H9 (cell line): ENCODE measurements at regions not wholly inside any gene's neighbourhood (a gene's known extent, or its start where the extent isn't known, plus 50 kb on each side); places are given as distances from the start of the nearest gene placed in this dataset.
A peak's percentile ranks its signal among the peaks of the same experiment; 100 is the strongest.

Source experiments
- DNase-seq: peaks from one replicate; pipeline ENCODE4 v3.0.0-alpha.2; 2017
- H2AFZ ChIP-seq: one replicate; pipeline ENCODE4 v1.6.1; 2013; ENCODE audit warnings: mild to moderate bottlenecking, low read length, control low read depth, moderate library complexity
- H2AK5ac ChIP-seq: 2 replicates; pipeline ENCODE4 v1.6.1; 2013; ENCODE audit warnings: low read length, control low read depth, mixed read lengths; ENCODE audit not compliant: insufficient read length
- H2BK120ac ChIP-seq: one replicate; pipeline ENCODE4 v1.6.1; 2013; ENCODE audit warnings: low read depth, mild to moderate bottlenecking, low read length, control low read depth, inconsistent platforms; ENCODE audit not compliant: poor library complexity, severe bottlenecking
- H2BK12ac ChIP-seq: 2 replicates; pipeline ENCODE4 v1.6.1; 2013; ENCODE audit warnings: low read length, control low read depth, mixed read lengths, low read depth; ENCODE audit not compliant: insufficient read length
- H2BK15ac ChIP-seq: 2 replicates; pipeline ENCODE4 v1.6.1; 2013; ENCODE audit warnings: low read depth, low read length, control low read depth
- H2BK20ac ChIP-seq: one replicate; pipeline ENCODE4 v1.6.1; 2013; ENCODE audit warnings: low read depth, mild to moderate bottlenecking, low read length, control low read depth, inconsistent platforms; ENCODE audit not compliant: poor library complexity, severe bottlenecking
- H2BK5ac ChIP-seq: 2 replicates; pipeline ENCODE4 v1.6.1; 2013; ENCODE audit warnings: low read length, control low read depth, mixed read lengths; ENCODE audit not compliant: insufficient read length
- H3K14ac ChIP-seq: 2 replicates; pipeline ENCODE4 v1.6.1; 2013; ENCODE audit warnings: low read length, control low read depth; ENCODE audit not compliant: insufficient read depth
- H3K18ac ChIP-seq: 2 replicates; pipeline ENCODE4 v1.6.1; 2013; ENCODE audit warnings: low read depth, mild to moderate bottlenecking, mixed read lengths, low read length, control low read depth; ENCODE audit not compliant: insufficient read length
- H3K23ac ChIP-seq: 2 replicates; pipeline ENCODE4 v1.6.1; 2013; ENCODE audit warnings: low read length, control low read depth, mixed read lengths, low read depth; ENCODE audit not compliant: insufficient read length
- H3K23me2 ChIP-seq: 2 replicates; pipeline ENCODE4 v1.6.1; 2013; ENCODE audit warnings: low read depth, mild to moderate bottlenecking, mixed read lengths, low read length, control low read depth; ENCODE audit not compliant: insufficient read length, poor library complexity, severe bottlenecking
- H3K27ac ChIP-seq: 2 replicates; pipeline ENCODE4 v1.5.1; 2013; ENCODE audit warnings: low read length, control low read depth, mixed read lengths, low read depth; ENCODE audit not compliant: insufficient read length
- H3K27me3 ChIP-seq: 2 replicates; pipeline ENCODE4 v1.6.1; 2013; ENCODE audit warnings: low read length, control low read depth, inconsistent platforms; ENCODE audit not compliant: insufficient read depth
- H3K4ac ChIP-seq: 2 replicates; pipeline ENCODE4 v1.6.1; 2013; ENCODE audit warnings: low read depth, mild to moderate bottlenecking, control low read depth, inconsistent platforms, low read length, moderate library complexity
- H3K4me1 ChIP-seq: 2 replicates; pipeline ENCODE4 v1.6.1; 2013; ENCODE audit warnings: low read length, control low read depth, inconsistent platforms; ENCODE audit not compliant: insufficient read depth
- H3K4me2 ChIP-seq: 2 replicates; pipeline ENCODE4 v1.6.1; 2013; ENCODE audit warnings: low read length, control low read depth, mixed read lengths; ENCODE audit not compliant: insufficient read length, insufficient read depth
- H3K56ac ChIP-seq: 2 replicates; pipeline ENCODE4 v1.6.1; 2013; ENCODE audit warnings: low read depth, mild to moderate bottlenecking, mixed read lengths, low read length, control low read depth; ENCODE audit not compliant: insufficient read length
- H3K79me1 ChIP-seq: 2 replicates; pipeline ENCODE4 v1.6.1; 2013; ENCODE audit warnings: low read depth, mild to moderate bottlenecking, moderate library complexity, low read length, control low read depth, inconsistent platforms; ENCODE audit not compliant: insufficient read depth, poor library complexity, severe bottlenecking
- H3K79me2 ChIP-seq: 2 replicates; pipeline ENCODE4 v1.6.1; 2013; ENCODE audit warnings: low read length, control low read depth, inconsistent platforms; ENCODE audit not compliant: insufficient read depth
- H3K9ac ChIP-seq: 2 replicates; pipeline ENCODE4 v1.6.1; 2013; ENCODE audit warnings: low read length, control low read depth, mixed read lengths; ENCODE audit not compliant: insufficient read length; ENCODE audit errors: extremely low read depth
- H3K9me3 ChIP-seq: one replicate; pipeline ENCODE4 v1.6.1; 2013; ENCODE audit warnings: low read depth, low read length, inconsistent platforms; ENCODE audit not compliant: control insufficient read depth
- H3T11ph ChIP-seq: one replicate; pipeline ENCODE4 v1.6.1; 2013; ENCODE audit warnings: mild to moderate bottlenecking, low read length, control low read depth, inconsistent platforms
- H4K20me1 ChIP-seq: one replicate; pipeline ENCODE4 v1.6.1; 2013; ENCODE audit not compliant: control insufficient read depth, insufficient read length, insufficient read depth
- H4K5ac ChIP-seq: 2 replicates; pipeline ENCODE4 v1.6.1; 2013; ENCODE audit warnings: low read depth, mild to moderate bottlenecking, mixed read lengths, low read length, control low read depth; ENCODE audit not compliant: insufficient read length
- H4K8ac ChIP-seq: replicated peaks from 2 replicates; pipeline ENCODE4 v1.6.1; 2013; ENCODE audit warnings: low read length, control low read depth, mixed read lengths, low read depth; ENCODE audit not compliant: insufficient read length
- H4K91ac ChIP-seq: 2 replicates; pipeline ENCODE4 v1.6.1; 2013; ENCODE audit warnings: low read depth, mild to moderate bottlenecking, moderate library complexity, mixed read lengths, low read length, control low read depth; ENCODE audit not compliant: insufficient read length
- H3K27ac Mint-ChIP-seq, 3 experiments: 2 replicates in 2 of 3; 3 replicates in 1 of 3; pipeline ENCODE4 v1.8.0; 2020 to 2021; ENCODE audit warnings: mixed read lengths in 3 of 3, mild to moderate bottlenecking in 1 of 3, moderate library complexity in 1 of 3
- H3K27me3 Mint-ChIP-seq: 2 replicates; pipeline ENCODE4 v1.8.0; 2021; ENCODE audit warnings: low read depth, mild to moderate bottlenecking, moderate library complexity, mixed read lengths
- H3K36me3 Mint-ChIP-seq, 3 experiments: 2 replicates in 2 of 3; 3 replicates in 1 of 3; pipeline ENCODE4 v1.8.0; 2020 to 2021; ENCODE audit warnings: low read depth in 3 of 3, mixed read lengths in 3 of 3; ENCODE audit not compliant: insufficient read depth in 1 of 3
- H3K4me1 Mint-ChIP-seq, 2 experiments: 2 replicates each; pipeline ENCODE4 v1.8.0; 2020; ENCODE audit warnings: mixed read lengths in 2 of 2
- H3K4me3 Mint-ChIP-seq, 2 experiments: 2 replicates in 1 of 2; 3 replicates in 1 of 2; pipeline ENCODE4 v1.8.0; 2020 to 2021; ENCODE audit warnings: mild to moderate bottlenecking in 2 of 2, mixed read lengths in 2 of 2, moderate library complexity in 1 of 2
- H3K9me3 Mint-ChIP-seq, 2 experiments: 2 replicates in 1 of 2; 3 replicates in 1 of 2; pipeline ENCODE4 v1.8.0; 2020; ENCODE audit warnings: mild to moderate bottlenecking in 2 of 2, mixed read lengths in 2 of 2, moderate library complexity in 1 of 2
- WGBS: extraction: QIAGEN DNeasy Blood & Tissue Kit; methylation state at CpG from one replicate; pipeline ENCODE4 v1.1.7; 2013; ENCODE audit warnings: missing lambda C conversion rate, low lambda C conversion rate, mixed read lengths; ENCODE audit not compliant: insufficient read length; ENCODE audit errors: extremely low coverage; 5-methylcytosine and 5-hydroxymethylcytosine counted together
- TF ChIP-seq, protein P1 (sequence below): fragments of 200-600 bp; sonication (generic); conservative IDR thresholded peaks from 3 replicates; pipeline ENCODE4 v1.8.0; 2021; ENCODE audit warnings: antibody characterized with exemption, mild to moderate bottlenecking

DNA sequence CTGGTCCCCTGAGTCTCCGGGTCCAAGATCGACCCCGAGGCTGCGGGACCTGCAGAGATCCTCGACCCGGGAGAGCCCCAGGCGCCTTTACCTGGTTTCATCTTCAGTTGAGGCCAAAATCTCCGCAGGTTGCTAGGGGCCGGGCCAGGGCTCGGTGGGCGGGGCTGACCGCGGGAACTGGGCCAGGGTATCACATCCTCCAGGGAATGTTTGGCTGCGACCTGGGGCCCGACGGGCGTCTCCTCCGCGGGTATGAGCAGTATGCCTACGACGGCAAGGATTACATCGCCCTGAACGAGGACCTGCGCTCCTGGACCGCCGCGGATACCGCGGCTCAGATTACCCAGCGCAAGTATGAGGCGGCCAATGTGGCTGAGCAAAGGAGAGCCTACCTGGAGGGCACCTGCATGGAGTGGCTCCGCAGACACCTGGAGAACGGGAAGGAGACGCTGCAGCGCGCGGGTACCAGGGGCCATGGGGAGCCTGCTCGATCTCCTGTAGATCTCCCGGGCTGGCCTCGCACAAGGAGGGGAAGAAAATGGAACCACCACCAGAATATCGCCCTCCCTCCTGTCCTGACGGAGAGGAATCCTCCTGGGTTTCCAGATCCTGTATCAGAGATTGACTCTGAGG is 53.8 kb upstream of the POLR1H start:
- H2BK120ac ChIP-seq: no peak overlapping the region
- Mint-ChIP-seq H3K27me3 (peaks cover 74% of the 10 kb centered on the region), H3K4me3 (peak overlapping the region; percentile 60 to 78), H3K27ac (no peak overlapping the region), H3K4me1 (peaks cover 9 to 16% of the 10 kb centered on the region in 2 experiments), H3K9me3 (no peaks in the 10 kb centered on the region), H3K36me3 (peaks cover 7 to 9% (median 7%) of the 10 kb centered on the region in 3 experiments; a peak in 2 of 7 replicates)
- H3K79me1 ChIP-seq: no peaks in the 10 kb centered on the region
- TF ChIP-seq, protein P1, sequence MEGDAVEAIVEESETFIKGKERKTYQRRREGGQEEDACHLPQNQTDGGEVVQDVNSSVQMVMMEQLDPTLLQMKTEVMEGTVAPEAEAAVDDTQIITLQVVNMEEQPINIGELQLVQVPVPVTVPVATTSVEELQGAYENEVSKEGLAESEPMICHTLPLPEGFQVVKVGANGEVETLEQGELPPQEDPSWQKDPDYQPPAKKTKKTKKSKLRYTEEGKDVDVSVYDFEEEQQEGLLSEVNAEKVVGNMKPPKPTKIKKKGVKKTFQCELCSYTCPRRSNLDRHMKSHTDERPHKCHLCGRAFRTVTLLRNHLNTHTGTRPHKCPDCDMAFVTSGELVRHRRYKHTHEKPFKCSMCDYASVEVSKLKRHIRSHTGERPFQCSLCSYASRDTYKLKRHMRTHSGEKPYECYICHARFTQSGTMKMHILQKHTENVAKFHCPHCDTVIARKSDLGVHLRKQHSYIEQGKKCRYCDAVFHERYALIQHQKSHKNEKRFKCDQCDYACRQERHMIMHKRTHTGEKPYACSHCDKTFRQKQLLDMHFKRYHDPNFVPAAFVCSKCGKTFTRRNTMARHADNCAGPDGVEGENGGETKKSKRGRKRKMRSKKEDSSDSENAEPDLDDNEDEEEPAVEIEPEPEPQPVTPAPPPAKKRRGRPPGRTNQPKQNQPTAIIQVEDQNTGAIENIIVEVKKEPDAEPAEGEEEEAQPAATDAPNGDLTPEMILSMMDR: no peak
- no peak overlapping the region for H3K23ac ChIP-seq
- no peak overlapping the region for H4K8ac ChIP-seq
- no peak overlapping the region for H3K4ac ChIP-seq
- no CpG with 5 or more reads among the region's 42 CpGs for WGBS
- H3K79me2 ChIP-seq: no peaks in the 10 kb centered on the region
- H3K27me3 ChIP-seq: peaks cover 26% of the 10 kb centered on the region; the same call in 1 of the 2 replicates
- no peak overlapping the region for H3K27ac ChIP-seq
- H4K91ac ChIP-seq: no peak overlapping the region
- H3K23me2 ChIP-seq: peaks cover 16% of the 10 kb centered on the region
- no peak overlapping the region for H2BK15ac ChIP-seq
- no peak overlapping the region for H3K56ac ChIP-seq
- no peak overlapping the region for H3T11ph ChIP-seq
- H3K9me3 ChIP-seq: no peaks in the 10 kb centered on the region
- H3K14ac ChIP-seq: peak overlapping the region; percentile 67
- H2BK20ac ChIP-seq: no peak overlapping the region
- H2BK12ac ChIP-seq: no peak overlapping the region
- H4K5ac ChIP-seq: no peak overlapping the region
- no peaks in the 10 kb centered on the region for H3K4me1 ChIP-seq
- H3K4me2 ChIP-seq: peak overlapping the region; percentile 86
- DNase-seq: peak; percentile 85
- H4K20me1 ChIP-seq: no peaks in the 10 kb centered on the region
- no peak overlapping the region for H3K9ac ChIP-seq
- H2AK5ac ChIP-seq: no peak overlapping the region
- H2AFZ ChIP-seq: no peak overlapping the region
- H3K18ac ChIP-seq: no peak overlapping the region
- no peak overlapping the region for H2BK5ac ChIP-seq
